ENCODE measurements at regions not wholly inside any gene's neighbourhood (a gene's known extent, or its start where the extent isn't known, plus 50 kb on each side); places are given as distances from the start of the nearest gene placed in this dataset.

DNA sequence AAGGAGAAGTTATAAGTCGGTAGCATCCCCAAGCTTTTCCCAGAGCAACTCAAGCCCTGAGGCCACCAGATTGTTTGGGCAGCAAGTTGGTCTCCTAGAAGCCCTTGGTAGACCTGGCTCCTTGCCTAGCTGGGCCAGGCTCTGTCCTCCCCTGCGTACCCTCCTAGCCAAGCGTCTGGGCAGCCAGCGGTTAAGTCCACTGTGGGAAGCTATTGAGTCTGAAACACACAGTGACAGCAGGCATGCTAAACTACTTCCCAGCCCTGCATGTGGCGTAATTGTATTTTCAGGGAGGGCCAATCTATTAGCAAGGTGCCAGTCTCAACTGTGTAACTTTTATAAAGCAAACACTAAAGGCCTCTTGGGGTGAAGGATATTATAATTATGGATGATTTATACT is 419.1 kb upstream of the RBFOX1 start:
- Histone ChIP-seq H3K36me3 (ENCODE audit: control insufficient read depth in 2 of 2, insufficient read depth in 2 of 2, low read length in 2 of 2) (no peaks in the 10 kb centered on the region), H3K4me3 (ENCODE audit: low read length in 2 of 2) (no peak overlapping the region), H3K27me3 (ENCODE audit: control insufficient read depth in 1 of 2, insufficient read depth in 2 of 2, low read length in 2 of 2) (no peaks in the 10 kb centered on the region), H3K9me3 (ENCODE audit: control insufficient read depth in 2 of 2, low read length in 2 of 2) (no peaks in the 10 kb centered on the region), H3K9ac (ENCODE audit: low read length in 2 of 2) (no peak overlapping the region), H3K4me1 (ENCODE audit: control insufficient read depth, insufficient read depth, low read length) (no peaks in the 10 kb centered on the region), H3K27ac (ENCODE audit: low read length) (no peak overlapping the region)

DNA sequence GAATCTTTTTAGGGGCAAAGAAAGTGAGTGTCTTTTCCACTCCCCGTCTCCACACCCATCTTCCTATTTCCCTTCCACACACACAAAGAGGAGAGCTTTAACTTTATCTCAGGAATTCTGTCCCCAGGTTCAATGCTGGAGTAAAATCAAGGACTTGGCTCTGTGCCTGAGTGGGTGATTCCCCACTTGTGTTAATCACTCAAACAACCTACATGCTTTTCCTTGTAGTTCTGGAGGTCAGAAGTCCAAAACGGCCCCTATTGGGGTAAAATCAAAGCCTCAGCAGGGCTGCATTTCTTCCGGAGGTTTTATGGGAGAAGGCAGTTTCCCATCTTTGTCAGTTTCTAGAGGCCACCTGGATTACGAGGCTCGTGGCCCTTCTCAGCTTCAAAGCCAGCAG is 422.3 kb upstream of the RBFOX1 start:
- H3K27me3 ChIP-seq (ENCODE audit: control insufficient read depth in 1 of 2, insufficient read depth in 2 of 2, low read length in 2 of 2): no peaks in the 10 kb centered on the region
- no peaks in the 10 kb centered on the region for H3K9me3 ChIP-seq (ENCODE audit: control insufficient read depth in 2 of 2, low read length in 2 of 2)
- H3K36me3 ChIP-seq (ENCODE audit: control insufficient read depth in 2 of 2, insufficient read depth in 2 of 2, low read length in 2 of 2): no peaks in the 10 kb centered on the region
- H3K4me1 ChIP-seq (ENCODE audit: control insufficient read depth, insufficient read depth, low read length): no peaks in the 10 kb centered on the region
- no peak overlapping the region for H3K9ac ChIP-seq (ENCODE audit: low read length in 2 of 2)
- no peak overlapping the region for H3K27ac ChIP-seq (ENCODE audit: low read length)
- H3K4me3 ChIP-seq (ENCODE audit: low read length in 2 of 2): no peak overlapping the region

DNA sequence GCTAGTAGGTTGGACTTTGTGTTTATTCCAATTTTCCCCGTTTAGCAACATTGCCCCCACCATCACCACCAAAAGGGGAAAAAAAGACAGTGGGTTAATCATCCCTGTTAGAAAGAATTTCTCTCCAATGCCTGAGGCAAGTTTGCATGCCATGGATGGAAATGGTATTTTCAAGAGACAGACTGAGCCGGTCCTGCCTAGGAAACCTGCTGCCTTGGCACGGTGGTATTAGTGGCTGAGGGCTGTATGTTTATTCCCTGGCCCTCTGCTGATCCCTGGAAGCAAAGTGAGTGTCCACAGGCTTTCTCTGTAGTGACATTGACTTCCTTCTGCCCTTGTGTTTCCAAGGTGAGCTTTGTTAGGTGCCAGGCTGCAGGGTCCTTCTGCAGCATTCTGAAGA is 427.0 kb upstream of the RBFOX1 start:
- Histone ChIP-seq H3K4me3 (ENCODE audit: low read length in 2 of 2) (no peak overlapping the region), H3K4me1 (ENCODE audit: control insufficient read depth, insufficient read depth, low read length) (no peaks in the 10 kb centered on the region), H3K36me3 (ENCODE audit: control insufficient read depth in 2 of 2, insufficient read depth in 2 of 2, low read length in 2 of 2) (no peaks in the 10 kb centered on the region), H3K27ac (ENCODE audit: low read length) (no peak overlapping the region), H3K9ac (ENCODE audit: low read length in 2 of 2) (no peak overlapping the region), H3K27me3 (ENCODE audit: control insufficient read depth in 1 of 2, insufficient read depth in 2 of 2, low read length in 2 of 2) (no peaks in the 10 kb centered on the region), H3K9me3 (ENCODE audit: control insufficient read depth in 2 of 2, low read length in 2 of 2) (no peaks in the 10 kb centered on the region)

DNA sequence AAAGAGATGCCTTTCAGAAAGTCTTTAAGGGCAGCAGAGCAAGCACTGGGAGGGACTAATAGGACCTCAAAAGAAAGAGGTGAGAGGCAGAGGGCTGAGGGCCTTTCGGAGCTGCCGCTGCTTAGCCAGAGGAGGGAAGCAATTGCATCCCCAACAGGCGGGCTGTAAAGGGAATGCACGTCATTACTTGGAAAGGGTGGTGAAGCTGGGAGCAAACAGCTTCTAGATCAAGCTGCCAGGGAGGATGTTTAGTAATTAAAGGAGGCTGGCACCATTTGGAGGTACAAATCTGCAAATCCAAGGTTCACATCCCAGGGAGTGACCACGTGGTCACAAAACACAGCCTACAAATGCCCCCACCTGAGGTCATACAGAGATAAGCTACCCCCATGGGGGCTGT is 429.0 kb upstream of the RBFOX1 start:
- Histone ChIP-seq H3K36me3 (ENCODE audit: control insufficient read depth in 2 of 2, insufficient read depth in 2 of 2, low read length in 2 of 2) (no peaks in the 10 kb centered on the region), H3K9me3 (ENCODE audit: control insufficient read depth in 2 of 2, low read length in 2 of 2) (no peaks in the 10 kb centered on the region), H3K4me1 (ENCODE audit: control insufficient read depth, insufficient read depth, low read length) (no peaks in the 10 kb centered on the region), H3K9ac (ENCODE audit: low read length in 2 of 2) (no peak overlapping the region), H3K4me3 (ENCODE audit: low read length in 2 of 2) (no peak overlapping the region), H3K27me3 (ENCODE audit: control insufficient read depth in 1 of 2, insufficient read depth in 2 of 2, low read length in 2 of 2) (no peaks in the 10 kb centered on the region), H3K27ac (ENCODE audit: low read length) (no peak overlapping the region)

DNA sequence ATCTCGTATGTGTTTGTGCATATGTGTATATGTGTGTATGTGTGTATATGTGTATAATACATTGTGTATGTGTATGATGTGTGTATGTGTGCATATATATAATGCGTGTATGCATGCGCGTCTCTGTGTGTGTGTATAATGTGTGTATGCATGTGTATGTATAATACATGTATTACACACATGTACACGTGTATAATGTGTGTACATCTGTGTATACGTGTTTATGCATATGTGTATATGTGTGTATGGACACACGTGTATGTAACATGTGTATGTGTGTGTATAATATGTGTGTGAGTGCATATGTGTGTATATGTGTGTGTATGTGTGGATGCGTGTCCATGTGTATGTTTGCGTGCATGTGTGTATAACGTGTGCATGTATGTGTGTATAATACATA is 433.7 kb upstream of the RBFOX1 start:
- Histone ChIP-seq H3K36me3 (ENCODE audit: control insufficient read depth in 2 of 2, insufficient read depth in 2 of 2, low read length in 2 of 2) (no peaks in the 10 kb centered on the region), H3K9ac (ENCODE audit: low read length in 2 of 2) (no peak overlapping the region), H3K27me3 (ENCODE audit: control insufficient read depth in 1 of 2, insufficient read depth in 2 of 2, low read length in 2 of 2) (no peaks in the 10 kb centered on the region), H3K9me3 (ENCODE audit: control insufficient read depth in 2 of 2, low read length in 2 of 2) (no peaks in the 10 kb centered on the region), H3K4me3 (ENCODE audit: low read length in 2 of 2) (no peak overlapping the region), H3K27ac (ENCODE audit: low read length) (no peak overlapping the region), H3K4me1 (ENCODE audit: control insufficient read depth, insufficient read depth, low read length) (no peaks in the 10 kb centered on the region)

DNA sequence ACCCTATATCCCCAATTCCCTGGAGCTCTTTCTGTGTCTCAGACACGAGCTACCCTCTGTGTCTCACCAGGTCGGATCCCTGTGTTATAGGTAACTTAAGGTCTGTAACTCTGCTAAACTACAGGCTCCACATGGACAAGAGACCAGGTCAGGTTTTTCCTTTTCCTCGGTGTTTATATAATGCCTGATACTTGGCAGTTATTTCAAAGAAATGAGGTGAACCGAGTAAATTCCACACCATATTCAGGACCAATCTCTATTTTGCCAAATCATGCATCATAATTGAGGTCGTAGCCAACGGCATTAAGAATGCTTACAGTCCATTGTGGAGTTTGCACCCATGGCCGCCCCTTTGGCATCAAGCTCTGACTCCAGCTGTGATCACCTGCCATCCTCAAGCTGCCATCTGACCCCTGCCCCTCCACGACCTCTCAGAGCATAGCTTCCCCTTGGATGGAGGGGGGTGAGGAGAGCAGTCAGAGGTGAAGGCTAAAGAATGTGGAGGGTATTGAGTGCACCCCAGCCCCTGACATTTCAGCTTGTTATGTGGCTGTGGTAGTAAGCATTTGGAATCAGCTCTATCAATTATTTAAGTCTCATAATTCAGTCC is 434.7 kb upstream of the RBFOX1 start:
- no peak overlapping the region for H3K4me3 ChIP-seq (ENCODE audit: low read length in 2 of 2)
- H3K4me1 ChIP-seq (ENCODE audit: control insufficient read depth, insufficient read depth, low read length): no peaks in the 10 kb centered on the region
- H3K9ac ChIP-seq (ENCODE audit: low read length in 2 of 2): no peak overlapping the region
- no peak overlapping the region for H3K27ac ChIP-seq (ENCODE audit: low read length)
- no peaks in the 10 kb centered on the region for H3K27me3 ChIP-seq (ENCODE audit: control insufficient read depth in 1 of 2, insufficient read depth in 2 of 2, low read length in 2 of 2)
- no peaks in the 10 kb centered on the region for H3K36me3 ChIP-seq (ENCODE audit: control insufficient read depth in 2 of 2, insufficient read depth in 2 of 2, low read length in 2 of 2)
- no peaks in the 10 kb centered on the region for H3K9me3 ChIP-seq (ENCODE audit: control insufficient read depth in 2 of 2, low read length in 2 of 2)

DNA sequence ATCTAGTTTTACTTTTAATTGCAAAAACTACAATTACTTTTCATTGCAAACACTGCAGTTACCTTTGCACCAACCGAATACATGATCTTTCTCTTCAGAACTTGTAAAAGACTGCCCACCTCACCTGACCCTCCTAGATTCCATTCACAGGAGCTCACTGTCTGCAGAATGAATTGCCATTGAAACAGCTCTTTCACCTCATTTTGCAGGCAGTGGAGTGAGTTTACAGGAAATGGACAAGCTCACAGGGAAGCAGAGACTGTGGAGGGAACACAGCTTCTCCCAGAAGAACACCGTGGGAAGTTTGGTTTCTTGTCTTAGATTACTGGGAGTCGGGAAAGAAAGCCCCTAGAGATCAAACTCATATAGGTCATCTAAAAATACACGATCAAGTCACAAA is 439.7 kb upstream of the RBFOX1 start:
- H3K36me3 ChIP-seq (ENCODE audit: control insufficient read depth in 2 of 2, insufficient read depth in 2 of 2, low read length in 2 of 2): no peaks in the 10 kb centered on the region
- no peaks in the 10 kb centered on the region for H3K9me3 ChIP-seq (ENCODE audit: control insufficient read depth in 2 of 2, low read length in 2 of 2)
- H3K4me3 ChIP-seq (ENCODE audit: low read length in 2 of 2): no peak overlapping the region
- no peak overlapping the region for H3K9ac ChIP-seq (ENCODE audit: low read length in 2 of 2)
- peaks cover 0 to 2% of the 10 kb centered on the region in 2 donors for H3K27me3 ChIP-seq (ENCODE audit: control insufficient read depth in 1 of 2, insufficient read depth in 2 of 2, low read length in 2 of 2)
- no peaks in the 10 kb centered on the region for H3K4me1 ChIP-seq (ENCODE audit: control insufficient read depth, insufficient read depth, low read length)
- no peak overlapping the region for H3K27ac ChIP-seq (ENCODE audit: low read length)

DNA sequence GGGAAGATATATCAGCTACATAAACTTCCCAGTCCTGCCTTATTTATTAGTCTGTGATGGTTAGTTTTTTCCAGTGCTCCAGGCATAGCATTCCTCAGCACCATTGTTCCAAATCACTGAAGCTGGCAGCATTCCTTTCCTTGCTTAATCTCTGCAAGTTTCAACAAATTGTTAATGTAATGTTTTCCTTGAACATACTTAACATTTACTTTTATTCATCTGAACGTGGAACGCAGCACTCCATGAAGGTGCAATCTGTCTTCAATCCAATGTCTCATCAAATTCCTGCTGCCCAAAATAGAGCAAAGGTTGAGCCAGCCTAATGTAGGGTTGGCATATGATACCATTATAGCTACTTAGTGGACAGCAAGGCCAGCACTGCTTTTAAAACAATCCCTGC is 441.1 kb upstream of the RBFOX1 start:
- Histone ChIP-seq H3K36me3 (ENCODE audit: control insufficient read depth in 2 of 2, insufficient read depth in 2 of 2, low read length in 2 of 2) (no peaks in the 10 kb centered on the region), H3K27ac (ENCODE audit: low read length) (no peak overlapping the region), H3K4me3 (ENCODE audit: low read length in 2 of 2) (peak overlapping the region in 1 of 2 donors; percentile 5), H3K9me3 (ENCODE audit: control insufficient read depth in 2 of 2, low read length in 2 of 2) (no peaks in the 10 kb centered on the region), H3K4me1 (ENCODE audit: control insufficient read depth, insufficient read depth, low read length) (no peaks in the 10 kb centered on the region), H3K27me3 (ENCODE audit: control insufficient read depth in 1 of 2, insufficient read depth in 2 of 2, low read length in 2 of 2) (peaks cover 0 to 2% of the 10 kb centered on the region in 2 donors), H3K9ac (ENCODE audit: low read length in 2 of 2) (no peak overlapping the region)

DNA sequence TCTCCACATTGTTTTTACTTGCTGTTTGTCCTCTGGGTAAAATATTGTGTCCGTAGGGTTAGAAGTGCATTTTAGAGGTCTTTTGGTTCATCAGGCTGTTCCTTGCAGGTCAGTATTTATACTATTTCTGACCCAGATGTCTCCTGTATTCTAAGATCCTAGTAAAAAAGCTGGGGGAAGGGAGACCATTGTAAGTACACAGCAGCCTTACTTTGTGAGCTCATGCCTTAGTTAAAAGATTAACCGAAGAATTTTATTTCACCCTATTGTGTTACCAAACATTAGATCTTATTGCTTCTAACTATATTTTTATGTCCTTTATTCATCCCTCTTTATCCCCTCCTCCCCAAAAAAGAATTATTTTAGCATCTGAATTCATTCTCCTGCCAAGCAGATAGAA is 444.1 kb upstream of the RBFOX1 start:
- Histone ChIP-seq H3K4me1 (ENCODE audit: control insufficient read depth, insufficient read depth, low read length) (no peaks in the 10 kb centered on the region), H3K36me3 (ENCODE audit: control insufficient read depth in 2 of 2, insufficient read depth in 2 of 2, low read length in 2 of 2) (no peaks in the 10 kb centered on the region), H3K9me3 (ENCODE audit: control insufficient read depth in 2 of 2, low read length in 2 of 2) (no peaks in the 10 kb centered on the region), H3K27me3 (ENCODE audit: control insufficient read depth in 1 of 2, insufficient read depth in 2 of 2, low read length in 2 of 2) (peaks cover 0 to 2% of the 10 kb centered on the region in 2 donors), H3K4me3 (ENCODE audit: low read length in 2 of 2) (peak overlapping the region in 1 of 2 donors; percentile 23), H3K9ac (ENCODE audit: low read length in 2 of 2) (no peak overlapping the region), H3K27ac (ENCODE audit: low read length) (no peak overlapping the region)

DNA sequence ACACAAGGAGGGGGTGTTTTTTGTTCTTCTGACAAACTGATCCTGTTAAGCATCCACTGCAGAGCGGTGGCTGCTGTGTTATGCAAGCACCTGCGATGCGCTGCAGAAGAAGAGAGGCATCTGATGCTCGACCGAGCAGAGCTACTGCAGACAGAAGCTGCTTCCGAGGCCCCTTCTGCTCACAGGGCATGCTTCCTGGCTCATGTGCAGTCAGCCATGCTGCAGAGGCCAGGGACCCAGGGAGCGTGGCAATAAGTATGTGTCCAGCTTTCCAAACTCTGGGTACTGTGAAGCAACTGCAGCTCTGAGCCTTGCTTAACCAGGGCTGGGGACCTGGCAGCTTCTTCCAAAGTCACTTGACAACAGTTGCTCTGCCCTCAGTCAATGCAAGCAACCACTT is 448.6 kb upstream of the RBFOX1 start:
- Histone ChIP-seq H3K27ac (ENCODE audit: low read length) (no peak overlapping the region), H3K4me3 (ENCODE audit: low read length in 2 of 2) (no peak overlapping the region), H3K27me3 (ENCODE audit: control insufficient read depth in 1 of 2, insufficient read depth in 2 of 2, low read length in 2 of 2) (no peaks in the 10 kb centered on the region), H3K9ac (ENCODE audit: low read length in 2 of 2) (no peak overlapping the region), H3K36me3 (ENCODE audit: control insufficient read depth in 2 of 2, insufficient read depth in 2 of 2, low read length in 2 of 2) (no peaks in the 10 kb centered on the region), H3K9me3 (ENCODE audit: control insufficient read depth in 2 of 2, low read length in 2 of 2) (no peaks in the 10 kb centered on the region), H3K4me1 (ENCODE audit: control insufficient read depth, insufficient read depth, low read length) (no peaks in the 10 kb centered on the region)

DNA sequence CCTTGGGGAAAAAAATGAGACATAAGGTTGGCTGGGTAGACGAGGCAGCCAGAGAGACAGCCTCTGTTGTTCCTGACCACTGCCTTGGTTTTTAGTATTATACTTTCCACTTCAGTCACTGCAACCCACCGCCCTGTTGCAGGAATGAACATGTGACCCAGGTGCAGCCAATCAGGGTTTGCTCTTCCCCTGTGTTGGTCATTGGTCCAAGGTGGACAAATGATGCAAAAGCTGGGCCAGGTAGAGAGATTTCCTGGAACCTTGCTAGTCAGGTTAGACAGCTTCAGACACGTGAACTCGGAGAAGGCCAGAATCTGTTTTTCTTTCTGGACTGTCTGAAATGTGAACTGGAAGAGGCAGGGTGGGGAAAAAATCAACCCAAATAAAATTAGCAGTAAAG is 452.4 kb upstream of the RBFOX1 start:
- Histone ChIP-seq H3K36me3 (ENCODE audit: control insufficient read depth in 2 of 2, insufficient read depth in 2 of 2, low read length in 2 of 2) (no peaks in the 10 kb centered on the region), H3K4me1 (ENCODE audit: control insufficient read depth, insufficient read depth, low read length) (no peaks in the 10 kb centered on the region), H3K27ac (ENCODE audit: low read length) (no peak overlapping the region), H3K27me3 (ENCODE audit: control insufficient read depth in 1 of 2, insufficient read depth in 2 of 2, low read length in 2 of 2) (no peaks in the 10 kb centered on the region), H3K9ac (ENCODE audit: low read length in 2 of 2) (no peak overlapping the region), H3K4me3 (ENCODE audit: low read length in 2 of 2) (no peak overlapping the region), H3K9me3 (ENCODE audit: control insufficient read depth in 2 of 2, low read length in 2 of 2) (no peaks in the 10 kb centered on the region)
